ENCODE measurements at regions not wholly inside any gene's neighbourhood (a gene's known extent, or its start where the extent isn't known, plus 50 kb on each side); places are given as distances from the start of the nearest gene placed in this dataset.

- TF ChIP-seq, protein P1, sequence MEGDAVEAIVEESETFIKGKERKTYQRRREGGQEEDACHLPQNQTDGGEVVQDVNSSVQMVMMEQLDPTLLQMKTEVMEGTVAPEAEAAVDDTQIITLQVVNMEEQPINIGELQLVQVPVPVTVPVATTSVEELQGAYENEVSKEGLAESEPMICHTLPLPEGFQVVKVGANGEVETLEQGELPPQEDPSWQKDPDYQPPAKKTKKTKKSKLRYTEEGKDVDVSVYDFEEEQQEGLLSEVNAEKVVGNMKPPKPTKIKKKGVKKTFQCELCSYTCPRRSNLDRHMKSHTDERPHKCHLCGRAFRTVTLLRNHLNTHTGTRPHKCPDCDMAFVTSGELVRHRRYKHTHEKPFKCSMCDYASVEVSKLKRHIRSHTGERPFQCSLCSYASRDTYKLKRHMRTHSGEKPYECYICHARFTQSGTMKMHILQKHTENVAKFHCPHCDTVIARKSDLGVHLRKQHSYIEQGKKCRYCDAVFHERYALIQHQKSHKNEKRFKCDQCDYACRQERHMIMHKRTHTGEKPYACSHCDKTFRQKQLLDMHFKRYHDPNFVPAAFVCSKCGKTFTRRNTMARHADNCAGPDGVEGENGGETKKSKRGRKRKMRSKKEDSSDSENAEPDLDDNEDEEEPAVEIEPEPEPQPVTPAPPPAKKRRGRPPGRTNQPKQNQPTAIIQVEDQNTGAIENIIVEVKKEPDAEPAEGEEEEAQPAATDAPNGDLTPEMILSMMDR (IDR thresholded peaks at IDR 0.05), result no peak
- no peaks in the 10 kb centered on the region for H3K9me3 ChIP-seq
- no peaks in the 10 kb centered on the region for H3K4me1 ChIP-seq
- H3K27me3 ChIP-seq, result no peaks in the 10 kb centered on the region
- no peak for DNase-seq (ENCODE audit: low spot score in 2 of 2)
- H3K27ac ChIP-seq, result no peak overlapping the region
- intact Hi-C loops (cut with DNase I), result loop anchor here (5.0 kb wide), 1 partner anchor 138 kb away; no protein-coding TSS in a partner anchor
- no peaks in the 10 kb centered on the region for H3K36me3 ChIP-seq
- no peak overlapping the region for H3K4me3 ChIP-seq
These were observed 89.2 kb downstream of the AREG start for GRCh38 chr4:74534121-74534520.

DNA sequence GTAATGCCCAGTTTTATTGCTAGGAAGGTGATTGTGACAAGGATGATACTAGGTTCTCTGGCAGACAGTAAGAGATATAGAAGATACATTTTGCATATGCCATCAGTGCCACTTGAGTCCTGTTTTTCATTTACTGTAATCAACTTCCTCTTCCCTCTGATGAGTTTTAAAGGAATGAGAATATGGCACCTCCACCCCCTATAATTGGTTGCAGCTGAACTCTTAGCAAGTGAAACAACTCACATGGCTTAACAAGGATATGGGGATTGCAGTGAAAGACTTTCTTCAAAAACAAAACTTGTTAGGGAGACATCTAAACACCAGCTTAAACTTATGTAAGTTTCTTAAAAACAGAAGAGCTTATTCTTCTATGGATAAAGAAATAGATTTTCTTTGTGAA is 90.0 kb downstream of the AREG start:
- Histone ChIP-seq H3K9me3 (no peaks in the 10 kb centered on the region), H3K27me3 (no peaks in the 10 kb centered on the region), H3K4me3 (no peak overlapping the region), H3K36me3 (no peaks in the 10 kb centered on the region), H3K4me1 (no peaks in the 10 kb centered on the region), H3K27ac (no peak overlapping the region)
- intact Hi-C loops (cut with DNase I), result loop anchor here (5.0 kb wide), 1 partner anchor 137 kb away; no protein-coding TSS in a partner anchor
- no peak for DNase-seq (ENCODE audit: low spot score in 2 of 2)
- TF ChIP-seq, protein P1 (IDR thresholded peaks at IDR 0.05), result no peak

GRCh38 chr4:74535512-74535911 is 90.6 kb downstream of the AREG start:
- TF ChIP-seq, protein P1 (IDR thresholded peaks at IDR 0.05), result no peak
- no peak overlapping the region for H3K27ac ChIP-seq
- no peaks in the 10 kb centered on the region for H3K27me3 ChIP-seq
- no peak overlapping the region for H3K4me3 ChIP-seq
- no peaks in the 10 kb centered on the region for H3K9me3 ChIP-seq
- no peak for DNase-seq (ENCODE audit: low spot score in 2 of 2)
- H3K36me3 ChIP-seq, result no peaks in the 10 kb centered on the region
- intact Hi-C loops (cut with DNase I), result no loop called here
- H3K4me1 ChIP-seq, result no peaks in the 10 kb centered on the region

DNA sequence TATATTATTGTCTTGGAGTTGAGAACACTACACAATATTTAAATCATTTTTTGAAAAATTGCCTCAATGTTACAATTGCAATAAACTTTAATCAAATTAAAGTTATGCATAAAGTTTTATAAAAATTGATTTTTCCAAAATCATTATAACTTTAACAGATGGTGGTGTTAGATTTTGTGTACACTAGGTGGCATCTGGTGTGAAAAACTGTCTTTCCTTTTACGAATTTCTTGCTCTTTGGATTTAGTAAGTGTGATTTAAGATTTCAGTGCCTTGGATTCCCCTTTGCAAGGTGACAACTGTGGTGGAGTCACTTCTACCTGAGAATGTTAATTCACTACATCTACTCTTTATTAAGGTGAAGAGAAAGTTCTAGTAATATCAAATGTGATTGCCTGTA is 91.6 kb downstream of the AREG start:
- TF ChIP-seq, protein P1 (IDR thresholded peaks at IDR 0.05), result peak in 1 of 3 experiments; percentile 6
- no peaks in the 10 kb centered on the region for H3K36me3 ChIP-seq
- H3K9me3 ChIP-seq, result no peaks in the 10 kb centered on the region
- DNase-seq (ENCODE audit: low spot score in 2 of 2), result no peak
- no peaks in the 10 kb centered on the region for H3K4me1 ChIP-seq
- no peak overlapping the region for H3K27ac ChIP-seq
- H3K4me3 ChIP-seq, result no peak overlapping the region
- no peaks in the 10 kb centered on the region for H3K27me3 ChIP-seq
- intact Hi-C loops (cut with DNase I), result no loop called here

GRCh38 chr4:74537459-74537858 is 92.5 kb downstream of the AREG start:
- no peak for DNase-seq (ENCODE audit: low spot score in 2 of 2)
- Histone ChIP-seq H3K4me3 (no peak overlapping the region), H3K4me1 (no peaks in the 10 kb centered on the region), H3K36me3 (no peaks in the 10 kb centered on the region), H3K27me3 (no peaks in the 10 kb centered on the region), H3K27ac (no peak overlapping the region), H3K9me3 (no peaks in the 10 kb centered on the region)
- TF ChIP-seq, protein P1 (IDR thresholded peaks at IDR 0.05), result no peak
- intact Hi-C loops (cut with DNase I), result no loop called here
